ENCODE measurements at regions not wholly inside any gene's neighbourhood (a gene's known extent, or its start where the extent isn't known, plus 50 kb on each side); places are given as distances from the start of the nearest gene placed in this dataset.

- TF ChIP-seq SPI1 (IDR thresholded peaks at IDR 0.05; ENCODE audit: low read depth, low read length) (no peak), POLR2A (IDR thresholded peaks at IDR 0.05; ENCODE audit: low read depth, low read length) (no peak), POLR2AphosphoS5 (IDR thresholded peaks at IDR 0.05; ENCODE audit: low read depth, low read length) (no peak)
These were observed 135.4 kb downstream of the HMHB1 start for GRCh38 chr5:143947313-143947712.

Data from GM12891 (cell line).